IMR-90 (cell line): ENCODE measurements at regions not wholly inside any gene's neighbourhood (a gene's known extent, or its start where the extent isn't known, plus 50 kb on each side); places are given as distances from the start of the nearest gene placed in this dataset.

Experiments
- ATAC-seq: fragments of 200-7000 bp; cut with Tn5 transposase; 2 replicates; pipeline ENCODE4 v1.9.1; 2020; ENCODE audit warnings: low read depth, mild to moderate bottlenecking, moderate library complexity
- BruUV-seq: library from RNA; stranded (reverse); fragments of 400-500 nt; replicated peaks from 2 replicates; lab custom pipeline; 2021; lab: Mats Ljungman, UMichigan
- CTCF ChIA-PET: fragments of 300-600 bp; formaldehyde crosslinking; extraction: SDS; loops from one replicate; lab custom pipeline; 2021; ENCODE audit warnings: antibody characterized with exemption; lab: Yijun Ruan, JAX
- POLR2A ChIA-PET: fragments of 300-600 bp; sonication (Branson Sonifier 250); formaldehyde crosslinking; loops from one replicate; lab custom pipeline; 2022; ENCODE audit warnings: antibody characterized with exemption; ENCODE audit not compliant: unreplicated experiment; lab: Charles Lee
- DNase-seq: peaks from one replicate; pipeline ENCODE4 v3.0.0; 2013
- H2AFZ ChIP-seq: replicated peaks from 2 replicates; pipeline ENCODE3; 2013; ENCODE audit warnings: low read length, mild to moderate bottlenecking; ENCODE audit not compliant: poor library complexity
- H2AK5ac ChIP-seq: 2 replicates; pipeline ENCODE4 v1.6.1; 2013; ENCODE audit warnings: low read depth, low read length, inconsistent platforms
- H2AK9ac ChIP-seq: replicated peaks from 2 replicates; pipeline ENCODE3; 2013; ENCODE audit warnings: mild to moderate bottlenecking, low read depth, low read length, moderate library complexity; ENCODE audit not compliant: poor library complexity
- H2BK120ac ChIP-seq: 2 replicates; pipeline ENCODE4 v1.6.1; 2013; ENCODE audit warnings: low read depth, low read length, inconsistent platforms
- H2BK15ac ChIP-seq: 3 replicates; pipeline ENCODE4 v1.6.1; 2013; ENCODE audit warnings: low read depth, low read length, inconsistent platforms
- H2BK20ac ChIP-seq: 2 replicates; pipeline ENCODE4 v1.6.1; 2013; ENCODE audit warnings: low read depth, mild to moderate bottlenecking, inconsistent platforms, low read length, moderate library complexity
- H2BK5ac ChIP-seq: 2 replicates; pipeline ENCODE4 v1.6.1; 2013; ENCODE audit warnings: mild to moderate bottlenecking, low read depth, low read length, inconsistent platforms; ENCODE audit not compliant: poor library complexity, severe bottlenecking
- H3K14ac ChIP-seq: replicated peaks from 2 replicates; pipeline ENCODE4 v1.6.1; 2013; ENCODE audit warnings: low read depth, low read length, inconsistent platforms
- H3K18ac ChIP-seq: 2 replicates; pipeline ENCODE4 v1.6.1; 2013; ENCODE audit warnings: low read depth, low read length, control low read depth
- H3K23ac ChIP-seq: 2 replicates; pipeline ENCODE4 v1.6.1; 2013; ENCODE audit warnings: low read depth, low read length, inconsistent platforms
- H3K27ac ChIP-seq: 2 replicates; pipeline ENCODE4 v1.5.1; 2013; ENCODE audit warnings: mild to moderate bottlenecking, control low read depth, low read length; ENCODE audit not compliant: insufficient read depth
- H3K27me3 ChIP-seq: 2 replicates; pipeline ENCODE4 v1.6.1; 2013; ENCODE audit warnings: low read length; ENCODE audit not compliant: control insufficient read depth, insufficient read depth
- H3K36me3 ChIP-seq: 2 replicates; pipeline ENCODE4 v1.6.1; 2013; ENCODE audit warnings: low read length, mixed read lengths; ENCODE audit not compliant: control insufficient read depth, insufficient read depth
- H3K4ac ChIP-seq: 2 replicates; pipeline ENCODE4 v1.6.1; 2013; ENCODE audit warnings: low read depth, low read length, inconsistent platforms
- H3K4me1 ChIP-seq: 2 replicates; pipeline ENCODE4 v1.6.1; 2013; ENCODE audit warnings: low read length, mixed read lengths; ENCODE audit not compliant: control insufficient read depth, insufficient read depth
- H3K4me2 ChIP-seq: 2 replicates; pipeline ENCODE4 v1.6.1; 2013; ENCODE audit warnings: low read depth, mild to moderate bottlenecking, control low read depth, low read length, moderate library complexity
- H3K4me3 ChIP-seq: 2 replicates; pipeline ENCODE4 v1.5.1; 2013; ENCODE audit warnings: low read depth, mild to moderate bottlenecking, control low read depth, low read length, moderate library complexity; ENCODE audit not compliant: insufficient read depth
- H3K56ac ChIP-seq: 2 replicates; pipeline ENCODE4 v1.6.1; 2013; ENCODE audit warnings: low read length, inconsistent platforms; ENCODE audit not compliant: insufficient read depth; ENCODE audit errors: extremely low read depth
- H3K79me1 ChIP-seq, 2 experiments: 2 replicates each; pipeline ENCODE4 v1.6.1; 2013; ENCODE audit warnings: low read length in 2 of 2, inconsistent platforms in 1 of 2, low read depth in 1 of 2
- H3K9ac ChIP-seq: 2 replicates; pipeline ENCODE4 v1.6.1; 2013; ENCODE audit warnings: low read depth, low read length, control low read depth
- H3K9me1 ChIP-seq: 2 replicates; pipeline ENCODE4 v1.6.1; 2013; ENCODE audit warnings: low read length, inconsistent platforms; ENCODE audit not compliant: insufficient read depth
- H3K9me3 ChIP-seq: 2 replicates; pipeline ENCODE4 v1.6.1; 2013; ENCODE audit warnings: low read length; ENCODE audit not compliant: control insufficient read depth, insufficient read depth
- H4K20me1 ChIP-seq: 2 replicates; pipeline ENCODE4 v1.6.1; 2013; ENCODE audit warnings: low read length, inconsistent platforms; ENCODE audit not compliant: insufficient read depth
- H4K5ac ChIP-seq: 2 replicates; pipeline ENCODE4 v1.6.1; 2013; ENCODE audit warnings: mild to moderate bottlenecking, low read depth, low read length, control low read depth
- H4K8ac ChIP-seq, 2 experiments: 2 replicates each; pipeline ENCODE4 v1.6.1; 2013; ENCODE audit warnings: low read depth in 2 of 2, low read length in 2 of 2, control low read depth in 1 of 2, inconsistent platforms in 1 of 2
- H4K91ac ChIP-seq: 2 replicates; pipeline ENCODE4 v1.6.1; 2013; ENCODE audit warnings: low read depth, low read length, inconsistent platforms; ENCODE audit not compliant: insufficient read depth
- MXI1 ChIP-seq: IDR thresholded peaks from 2 replicates; pipeline ENCODE4 v1.6.1; 2012; ENCODE audit warnings: low read depth, mild to moderate bottlenecking, low read length, moderate library complexity, borderline replicate concordance
- POLR2A ChIP-seq: IDR thresholded peaks from 2 replicates; pipeline ENCODE4 v1.6.1; 2012; ENCODE audit warnings: mild to moderate bottlenecking, low read depth, low read length
- RFX5 ChIP-seq: IDR thresholded peaks from 2 replicates; pipeline ENCODE4 v1.8.0; 2012; ENCODE audit warnings: low read depth, mild to moderate bottlenecking, low read length, moderate library complexity
- WGBS, 2 experiments: methylation state at CpG; one replicate each; pipeline versions ENCODE4 v1.1.5 to v1.1.7; 2013; ENCODE audit warnings: missing lambda C conversion rate in 2 of 2; ENCODE audit not compliant: insufficient read length in 1 of 2; ENCODE audit errors: extremely low coverage in 2 of 2; 5-methylcytosine and 5-hydroxymethylcytosine counted together
- dilution Hi-C: fragments of 300-500 bp; cut with HindIII; formaldehyde crosslinking; loops from one replicate; pipeline ENCODE4 v1.14.3; 2018; ENCODE audit warnings: low sequenced_read_pairs; ENCODE audit not compliant: unreplicated experiment
- in situ Hi-C: fragments of 300-500 bp; cut with MboI; formaldehyde crosslinking; loops from 3 replicates; pipeline ENCODE4 v1.14.3; 2019; ENCODE audit warnings: low sequenced_read_pairs, inconsistent platforms, mixed read lengths
- intact Hi-C: fragments of 100-400 bp; cut with micrococcal nuclease; formaldehyde crosslinking; loops from 2 replicates; pipeline ENCODE4 v1.10.0; 2022

DNA sequence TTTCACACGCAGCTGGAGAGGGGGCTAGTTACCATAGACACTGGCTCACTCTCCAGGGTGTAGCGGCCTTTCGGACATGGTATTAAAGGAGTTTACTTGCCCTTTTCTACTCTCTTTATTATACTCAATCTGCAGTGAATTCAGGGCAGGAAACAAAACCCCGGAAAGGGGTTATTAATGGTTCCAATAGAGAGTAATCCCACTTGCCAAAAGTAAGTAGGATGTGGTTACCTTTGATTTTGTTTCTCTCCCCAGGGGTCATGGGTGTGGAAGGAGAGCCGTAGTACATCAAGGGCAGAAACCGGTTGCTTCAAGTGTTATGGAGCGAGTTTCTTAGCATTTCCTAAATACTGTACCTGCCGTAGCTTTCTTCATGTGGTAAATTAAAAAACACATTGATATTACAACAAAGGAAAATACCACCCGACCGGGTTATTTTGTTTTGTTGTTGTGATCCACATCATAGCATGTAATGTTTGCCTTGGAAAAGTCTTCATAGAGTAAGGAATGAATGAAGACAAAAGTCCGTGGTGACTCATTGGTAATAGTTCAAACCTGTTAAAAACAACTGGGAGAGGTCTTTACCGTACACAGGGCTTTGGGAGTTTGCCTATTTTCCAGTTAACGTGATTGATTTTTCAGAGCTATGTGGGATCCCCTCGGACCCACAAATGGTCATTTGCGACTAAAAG lies 71.5 kb downstream of the SLC4A3 start:
- Histone ChIP-seq H2BK120ac (no peak overlapping the region), H3K14ac (no peak overlapping the region), H3K18ac (no peak overlapping the region), H3K4me2 (no peak overlapping the region), H2BK20ac (no peak overlapping the region), H3K56ac (no peak overlapping the region), H4K5ac (no peak overlapping the region), H3K4me1 (peaks cover 10% of the 10 kb centered on the region), H3K4ac (no peak overlapping the region), H2AK5ac (no peak overlapping the region), H2BK5ac (no peak overlapping the region), H4K20me1 (no peaks in the 10 kb centered on the region), H3K27me3 (peaks cover 22% of the 10 kb centered on the region), H3K9me3 (peaks cover 2% of the 10 kb centered on the region), H4K91ac (no peak overlapping the region), H3K9ac (no peak overlapping the region), H2BK15ac (no peak overlapping the region), H4K8ac (no peak overlapping the region), H3K9me1 (no peaks in the 10 kb centered on the region), H3K4me3 (no peak overlapping the region), H3K36me3 (no peaks in the 10 kb centered on the region), H3K23ac (no peak overlapping the region), H2AK9ac (no peak overlapping the region), H3K27ac (no peak overlapping the region), H2AFZ (no peak overlapping the region), H3K79me1 (no peaks in the 10 kb centered on the region)
- in situ Hi-C loops (no loop called here), intact Hi-C loops (no loop called here), dilution Hi-C loops (no loop called here)
- 69% methylated on average over 5 of the region's 15 CpGs; no CpG with 5 or more reads in 1 of the 2 experiments for WGBS, 2 experiments
- no peak for DNase-seq
- ATAC-seq, result no peak
- CTCF ChIA-PET, result interaction anchor here (1.4 kb wide), 1 partner anchor 9 kb away, joined by 4 read pairs; no protein-coding TSS in a partner anchor
- POLR2A ChIA-PET, result no interaction called here
- TF ChIP-seq POLR2A (no peak), RFX5 (no peak), MXI1 (no peak)
- BruUV-seq, result no TSS peak
